BLaER1 (cell line): ENCODE measurements at regions not wholly inside any gene's neighbourhood (a gene's known extent, or its start where the extent isn't known, plus 50 kb on each side); places are given as distances from the start of the nearest gene placed in this dataset.

ENCODE experiments used
- H3K27ac ChIP-seq: shearing (Covaris generic); formaldehyde crosslinking; 2 replicates; pipeline ENCODE4 v1.8.1; 2022
- H3K27me3 ChIP-seq: shearing (Covaris generic); formaldehyde crosslinking; 2 replicates; pipeline ENCODE4 v1.8.1; 2022
- H3K36me3 ChIP-seq: shearing (Covaris generic); formaldehyde crosslinking; 2 replicates; pipeline ENCODE4 v1.8.1; 2022
- H3K4me1 ChIP-seq: shearing (Covaris generic); formaldehyde crosslinking; 2 replicates; pipeline ENCODE4 v1.8.1; 2022
- H3K4me2 ChIP-seq: shearing (Covaris generic); formaldehyde crosslinking; 2 replicates; pipeline ENCODE4 v1.8.1; 2022
- H3K4me3 ChIP-seq: shearing (Covaris generic); formaldehyde crosslinking; 2 replicates; pipeline ENCODE4 v1.8.1; 2022
- H3K9ac ChIP-seq: shearing (Covaris generic); formaldehyde crosslinking; 2 replicates; pipeline ENCODE4 v1.8.1; 2022
- H3K9me3 ChIP-seq: shearing (Covaris generic); formaldehyde crosslinking; 2 replicates; pipeline ENCODE4 v1.8.1; 2022
- H4K20me1 ChIP-seq: shearing (Covaris generic); formaldehyde crosslinking; 2 replicates; pipeline ENCODE4 v1.8.1; 2022
- Cebpa-rat ChIP-seq: shearing (Covaris generic); IDR thresholded peaks from 2 replicates; pipeline ENCODE4 v1.8.1; 2022

DNA sequence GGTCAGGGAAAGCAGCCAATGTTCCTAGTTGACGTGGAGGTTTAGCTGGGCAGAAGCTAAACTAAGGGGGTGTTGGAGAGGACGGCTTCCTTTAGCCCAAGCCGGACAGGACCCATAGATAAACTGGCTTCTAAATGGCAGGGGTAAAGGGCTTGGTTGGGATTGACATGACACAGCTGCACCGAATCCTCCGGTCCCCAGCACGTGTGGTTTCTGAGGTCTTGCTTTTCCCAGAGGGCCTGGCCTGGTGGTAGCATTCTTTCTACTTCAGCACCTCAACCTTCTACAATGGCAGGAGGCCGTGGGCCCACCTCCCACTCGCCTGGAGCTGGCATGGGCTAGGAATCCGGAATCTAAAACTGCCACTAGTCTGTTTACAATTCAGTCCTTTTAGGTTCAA lies 163.0 kb downstream of the FGF9 start:
- Histone ChIP-seq H3K27me3 (no peaks in the 10 kb centered on the region), H3K4me2 (peak overlapping the region; percentile 76), H3K4me1 (peaks cover 22% of the 10 kb centered on the region), H3K27ac (no peak overlapping the region), H3K36me3 (no peaks in the 10 kb centered on the region), H4K20me1 (no peaks in the 10 kb centered on the region), H3K9ac (no peak overlapping the region), H3K9me3 (peaks cover 12% of the 10 kb centered on the region; the same call in 1 of the 2 replicates), H3K4me3 (no peak overlapping the region)
- no peak for TF ChIP-seq Cebpa-rat

DNA sequence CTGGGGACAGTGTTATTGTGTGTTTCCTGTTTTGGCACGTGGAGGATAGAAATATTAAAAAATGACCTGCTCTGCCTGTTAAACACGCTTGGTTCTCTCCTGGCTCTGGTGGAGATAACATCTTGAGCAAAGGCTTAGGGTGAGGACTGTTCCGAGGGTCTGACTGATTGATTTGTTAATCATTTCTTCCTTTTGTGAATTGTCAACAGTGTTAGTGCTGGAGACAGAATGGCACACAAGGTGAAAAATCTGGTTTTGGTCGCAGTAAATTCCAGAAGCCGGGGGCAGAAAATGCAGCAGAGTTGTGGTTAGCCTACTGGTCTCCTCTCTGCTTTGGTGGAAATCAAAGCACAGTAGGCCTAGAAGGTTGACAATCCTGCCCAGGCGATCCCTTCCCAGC lies 163.6 kb downstream of the FGF9 start:
- Histone ChIP-seq H3K4me3 (no peak overlapping the region), H3K4me2 (peak overlapping the region; percentile 76), H3K4me1 (peaks cover 22% of the 10 kb centered on the region), H3K27me3 (no peaks in the 10 kb centered on the region), H4K20me1 (no peaks in the 10 kb centered on the region), H3K9me3 (peaks cover 12% of the 10 kb centered on the region; the same call in 1 of the 2 replicates), H3K36me3 (no peaks in the 10 kb centered on the region), H3K9ac (no peak overlapping the region), H3K27ac (no peak overlapping the region)
- TF ChIP-seq Cebpa-rat = no peak

GRCh38 chr13:21837288-21837687 lies 166.4 kb downstream of the FGF9 start:
- TF ChIP-seq Cebpa-rat = no peak
- Histone ChIP-seq H3K27ac (no peak overlapping the region), H3K9me3 (peaks cover 5% of the 10 kb centered on the region; the same call in 1 of the 2 replicates), H4K20me1 (no peaks in the 10 kb centered on the region), H3K9ac (no peak overlapping the region), H3K4me3 (no peak overlapping the region), H3K4me1 (peaks cover 26% of the 10 kb centered on the region), H3K36me3 (no peaks in the 10 kb centered on the region), H3K4me2 (no peak overlapping the region), H3K27me3 (no peaks in the 10 kb centered on the region)

- H3K27ac ChIP-seq = no peak overlapping the region
- H3K4me3 ChIP-seq = no peak overlapping the region
- H3K4me1 ChIP-seq = peaks cover 26% of the 10 kb centered on the region
- no peaks in the 10 kb centered on the region for H3K27me3 ChIP-seq
- H3K9ac ChIP-seq = no peak overlapping the region
- no peak overlapping the region for H3K4me2 ChIP-seq
- H3K9me3 ChIP-seq = no peaks in the 10 kb centered on the region
- no peak for TF ChIP-seq Cebpa-rat
- H4K20me1 ChIP-seq = no peaks in the 10 kb centered on the region
- no peaks in the 10 kb centered on the region for H3K36me3 ChIP-seq
Measured at GRCh38 chr13:21837841-21838551, 167.1 kb downstream of the FGF9 start.

GRCh38 chr13:21846605-21847004 lies 175.7 kb downstream of the FGF9 start:
- Histone ChIP-seq H3K9ac (no peak overlapping the region), H4K20me1 (no peaks in the 10 kb centered on the region), H3K4me2 (no peak overlapping the region), H3K4me1 (peaks cover 2% of the 10 kb centered on the region; the same call in 1 of the 2 replicates), H3K27ac (no peak overlapping the region), H3K4me3 (no peak overlapping the region), H3K9me3 (peaks cover 3% of the 10 kb centered on the region; the same call in 1 of the 2 replicates), H3K27me3 (no peaks in the 10 kb centered on the region), H3K36me3 (no peaks in the 10 kb centered on the region)
- TF ChIP-seq Cebpa-rat = no peak

DNA sequence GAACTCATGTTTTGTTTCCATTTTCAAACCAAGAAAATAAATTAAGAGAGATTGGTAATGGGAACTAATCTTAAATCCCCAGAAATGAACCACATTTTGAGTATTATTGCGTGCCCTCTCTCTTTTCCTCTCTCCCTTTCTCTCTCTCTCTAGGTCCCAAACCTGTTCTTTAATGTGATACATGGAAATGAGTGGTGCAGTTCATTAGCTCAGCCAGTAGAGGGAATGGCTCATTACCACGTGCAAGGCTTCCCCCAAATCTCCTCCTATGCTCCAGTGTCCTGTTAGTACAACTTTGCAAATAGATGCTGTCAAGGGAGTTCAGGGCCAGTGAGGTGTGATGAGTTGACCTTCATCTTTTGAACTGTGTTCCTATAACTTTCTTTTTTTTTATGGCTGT lies 178.4 kb downstream of the FGF9 start:
- no peak overlapping the region for H3K4me2 ChIP-seq
- no peaks in the 10 kb centered on the region for H4K20me1 ChIP-seq
- H3K27me3 ChIP-seq = no peaks in the 10 kb centered on the region
- no peak overlapping the region for H3K9ac ChIP-seq
- TF ChIP-seq Cebpa-rat = no peak
- no peaks in the 10 kb centered on the region for H3K4me1 ChIP-seq
- H3K9me3 ChIP-seq = peaks cover 3% of the 10 kb centered on the region; the same call in 1 of the 2 replicates
- H3K27ac ChIP-seq = no peak overlapping the region
- H3K36me3 ChIP-seq = no peaks in the 10 kb centered on the region
- no peak overlapping the region for H3K4me3 ChIP-seq

DNA sequence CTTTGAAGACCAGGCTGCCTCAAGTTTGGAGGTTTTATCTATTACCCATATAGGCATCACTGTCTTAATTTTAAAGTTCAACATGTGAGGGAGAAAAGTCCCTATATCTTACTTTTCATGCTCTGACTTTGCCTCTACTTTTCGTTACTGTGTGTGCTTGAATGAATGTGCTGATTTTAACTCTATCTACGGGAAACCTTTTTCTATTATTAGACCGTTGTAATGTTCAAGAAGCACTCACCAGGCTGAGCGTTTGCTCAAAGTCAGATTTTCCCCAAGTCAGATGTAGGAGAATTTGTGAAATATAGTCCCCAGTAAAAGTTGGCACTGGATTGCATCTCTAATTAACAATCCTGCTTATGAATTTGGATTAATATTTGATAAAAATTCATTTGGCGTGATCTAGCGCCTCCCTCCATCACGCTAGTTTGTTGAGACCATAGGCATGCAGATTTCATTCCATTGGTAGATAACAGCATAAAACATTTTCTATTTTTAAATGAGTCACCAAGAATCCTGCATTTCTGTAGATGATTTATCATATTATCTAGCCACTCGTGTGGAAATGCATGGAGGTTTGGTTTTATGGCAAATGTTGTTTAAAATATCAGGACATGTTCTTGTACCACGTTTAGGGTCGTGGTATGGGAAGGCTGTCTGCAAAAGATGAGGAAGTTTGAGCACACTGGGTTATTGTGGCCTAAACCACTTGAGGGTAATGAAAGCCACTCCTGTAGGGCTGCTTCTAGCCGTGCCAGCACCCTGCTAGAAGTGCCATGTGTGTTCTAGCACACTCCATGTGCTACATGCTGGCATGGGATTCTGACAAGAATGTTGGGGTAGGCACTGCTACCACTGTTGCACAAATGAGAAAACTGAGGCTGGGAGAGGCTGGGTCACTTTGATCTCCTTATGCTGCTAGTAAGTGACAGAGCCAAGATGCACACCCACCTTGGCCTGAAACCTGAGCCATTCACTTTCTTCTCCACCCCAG lies 179.4 kb downstream of the FGF9 start:
- no peaks in the 10 kb centered on the region for H3K36me3 ChIP-seq
- no peak overlapping the region for H3K4me2 ChIP-seq
- no peaks in the 10 kb centered on the region for H3K4me1 ChIP-seq
- H3K9ac ChIP-seq = no peak overlapping the region
- H3K27ac ChIP-seq = no peak overlapping the region
- no peak overlapping the region for H3K4me3 ChIP-seq
- H4K20me1 ChIP-seq = no peaks in the 10 kb centered on the region
- H3K27me3 ChIP-seq = no peaks in the 10 kb centered on the region
- H3K9me3 ChIP-seq = no peaks in the 10 kb centered on the region; the same call in 1 of the 2 replicates
- TF ChIP-seq Cebpa-rat = no peak

DNA sequence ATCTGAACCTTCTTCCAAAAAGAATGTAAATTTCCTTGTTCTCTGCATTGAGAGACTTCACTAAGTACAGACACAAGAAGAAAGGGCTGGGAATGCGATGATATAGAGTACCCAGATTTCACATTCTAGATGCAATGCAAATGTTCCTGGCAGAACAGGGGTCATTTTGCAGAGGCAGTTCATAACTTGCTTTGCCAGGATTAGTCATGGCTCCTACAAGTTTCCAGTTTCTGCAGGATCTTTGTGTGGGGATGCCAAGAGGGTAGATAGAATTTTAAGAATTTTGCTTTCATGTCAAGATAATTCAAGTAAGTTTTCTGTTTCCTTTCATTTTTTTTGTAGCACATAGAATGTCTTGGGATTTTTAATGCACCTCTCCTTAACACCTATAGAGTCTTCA lies 181.2 kb downstream of the FGF9 start:
- no peaks in the 10 kb centered on the region for H3K36me3 ChIP-seq
- H3K4me1 ChIP-seq = no peaks in the 10 kb centered on the region
- H4K20me1 ChIP-seq = no peaks in the 10 kb centered on the region
- H3K4me3 ChIP-seq = no peak overlapping the region
- no peak overlapping the region for H3K27ac ChIP-seq
- no peak overlapping the region for H3K4me2 ChIP-seq
- H3K27me3 ChIP-seq = no peaks in the 10 kb centered on the region
- TF ChIP-seq Cebpa-rat = no peak
- no peak overlapping the region for H3K9ac ChIP-seq
- no peaks in the 10 kb centered on the region for H3K9me3 ChIP-seq

- Histone ChIP-seq H3K4me1 (no peaks in the 10 kb centered on the region), H4K20me1 (no peaks in the 10 kb centered on the region), H3K9ac (no peak overlapping the region), H3K27ac (no peak overlapping the region), H3K4me3 (no peak overlapping the region), H3K4me2 (no peak overlapping the region), H3K9me3 (no peaks in the 10 kb centered on the region), H3K27me3 (no peaks in the 10 kb centered on the region), H3K36me3 (no peaks in the 10 kb centered on the region)
- TF ChIP-seq Cebpa-rat = no peak
Measured at GRCh38 chr13:21853779-21854178, 182.9 kb downstream of the FGF9 start.

DNA sequence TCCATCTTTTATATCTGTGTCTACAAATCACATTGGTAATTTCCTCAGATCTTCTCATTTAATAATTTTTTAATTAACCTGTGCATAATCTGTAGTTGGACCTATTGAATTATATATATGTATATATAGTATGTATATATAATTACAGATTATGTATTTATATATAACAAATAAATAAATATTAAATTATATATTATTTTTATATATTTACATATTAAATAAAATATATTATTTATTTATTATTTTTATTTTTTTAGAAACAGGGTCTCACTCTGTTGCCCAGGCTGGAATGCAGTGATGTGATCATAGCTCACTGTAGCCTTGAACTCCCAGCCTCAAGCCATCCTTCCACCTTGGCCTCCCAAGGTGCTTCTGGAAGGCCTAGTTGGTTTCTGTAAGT lies 197.9 kb downstream of the FGF9 start:
- no peak overlapping the region for H3K4me2 ChIP-seq
- no peak for TF ChIP-seq Cebpa-rat
- no peak overlapping the region for H3K27ac ChIP-seq
- no peak overlapping the region for H3K9ac ChIP-seq
- no peaks in the 10 kb centered on the region for H3K27me3 ChIP-seq
- H3K36me3 ChIP-seq = no peaks in the 10 kb centered on the region
- 0 out of 2 replicates have a peak, but pooled peaks cover 5% of the 10 kb centered on the region for H3K9me3 ChIP-seq
- no peak overlapping the region for H3K4me3 ChIP-seq
- H4K20me1 ChIP-seq = no peaks in the 10 kb centered on the region
- no peaks in the 10 kb centered on the region for H3K4me1 ChIP-seq
